NCI-H82 treated with DMSO at 0.1 percent for 48 hours (cell line): ENCODE measurements at regions not wholly inside any gene's neighbourhood (a gene's known extent, or its start where the extent isn't known, plus 50 kb on each side); places are given as distances from the start of the nearest gene placed in this dataset.
A peak's percentile ranks its signal among the peaks of the same experiment; 100 is the strongest.

ENCODE experiments used
- DNase-seq: peaks from one replicate; lab custom pipeline; 2025; ENCODE audit not compliant: unreplicated experiment; lab: John Stamatoyannopoulos, UW

GRCh38 chr4:18536428-18536827, 514.9 kb upstream of the LCORL start:
- DNase-seq: no peak

GRCh38 chr4:18535948-18536347, 514.4 kb upstream of the LCORL start:
- no peak for DNase-seq

DNA sequence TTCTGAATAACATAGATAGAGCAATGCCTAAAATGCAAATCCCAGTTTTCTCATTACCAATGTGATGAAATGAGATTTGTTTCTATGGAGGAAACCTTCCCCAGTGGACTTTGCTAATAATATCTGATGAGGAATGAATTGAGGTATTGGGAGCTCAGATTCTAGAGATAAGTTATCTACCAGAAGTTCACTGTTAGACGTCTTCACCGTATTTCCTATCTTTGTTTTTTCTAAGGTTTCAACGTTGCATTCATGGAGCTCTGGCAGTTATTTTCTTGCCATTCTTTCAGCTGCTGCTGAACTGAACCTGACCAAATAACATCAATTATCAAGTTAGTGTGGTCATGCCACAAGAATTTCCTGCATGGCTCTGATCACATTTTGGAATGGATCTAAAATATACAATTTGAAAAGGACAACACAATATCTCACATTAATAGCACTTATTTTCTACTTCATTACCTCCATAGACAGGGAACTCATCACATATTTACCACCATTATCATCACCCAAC, 511.8 kb upstream of the LCORL start:
- DNase-seq: no peak

DNA sequence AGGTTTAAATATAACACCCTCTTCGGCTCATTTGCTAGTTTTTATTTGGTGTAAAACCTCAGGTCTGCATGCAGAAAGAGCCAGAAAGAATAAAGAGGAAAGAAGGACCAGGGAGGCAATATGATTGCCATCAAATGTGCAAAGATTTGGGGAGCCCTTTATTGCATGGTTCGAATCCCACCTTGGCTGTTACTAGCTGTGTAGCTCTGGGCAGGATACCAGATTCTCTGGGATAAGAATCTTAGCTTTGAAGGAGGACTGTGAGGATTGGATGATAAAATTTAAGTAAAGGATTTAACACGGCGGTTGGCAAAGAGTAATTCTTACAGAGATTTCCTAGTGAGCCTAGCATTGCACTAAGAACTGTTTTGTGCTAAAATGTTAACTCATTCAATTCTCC, 510.2 kb upstream of the LCORL start:
- DNase-seq: no peak

GRCh38 chr4:18529482-18529881, 507.9 kb upstream of the LCORL start:
- no peak for DNase-seq

- DNase-seq: no peak
Measured at GRCh38 chr4:18524667-18525066, 503.1 kb upstream of the LCORL start.

DNA sequence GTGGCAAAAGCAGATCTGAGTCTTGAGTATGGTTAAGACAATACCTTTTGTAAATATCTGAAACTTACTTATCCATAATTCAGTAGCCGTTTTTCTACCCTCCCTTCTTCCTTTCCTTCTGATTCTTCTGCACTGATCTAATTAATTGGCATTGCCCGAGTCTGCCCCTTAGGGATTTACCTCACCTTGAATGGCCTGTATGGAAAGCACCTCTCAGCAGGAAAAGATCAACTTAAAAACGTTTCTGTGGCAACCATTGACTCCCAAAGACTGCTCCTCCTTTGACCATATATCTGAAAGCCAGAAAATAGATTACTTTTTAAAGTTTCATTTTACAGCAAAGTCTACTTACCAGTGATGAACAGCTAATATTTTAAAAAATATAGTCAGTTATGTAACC, 496.5 kb upstream of the LCORL start:
- DNase-seq: peak; percentile 1

- DNase-seq: no peak
Measured at GRCh38 chr4:18513861-18514260, 492.3 kb upstream of the LCORL start.

- DNase-seq: no peak
Measured at GRCh38 chr4:18512718-18513117, 491.2 kb upstream of the LCORL start.

DNA sequence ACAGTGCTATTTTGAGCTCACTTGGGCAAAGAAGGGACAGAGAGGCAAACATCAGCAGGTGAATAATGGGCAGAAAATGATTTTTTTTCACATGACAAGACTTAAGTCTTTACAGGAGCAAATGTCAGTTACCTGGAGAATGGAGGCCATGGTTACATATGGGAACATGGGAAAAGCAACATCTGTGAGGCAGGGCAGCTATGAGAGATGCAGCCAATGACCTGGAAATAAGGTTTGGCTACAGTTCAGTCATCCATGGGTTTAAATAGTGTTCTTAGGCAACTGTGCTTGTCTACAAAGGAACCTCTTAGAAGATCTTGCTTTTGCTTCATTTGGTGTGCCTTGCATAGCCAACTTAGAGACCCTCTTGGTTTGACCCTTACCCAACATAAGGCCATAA, 490.2 kb upstream of the LCORL start:
- no peak for DNase-seq

DNA sequence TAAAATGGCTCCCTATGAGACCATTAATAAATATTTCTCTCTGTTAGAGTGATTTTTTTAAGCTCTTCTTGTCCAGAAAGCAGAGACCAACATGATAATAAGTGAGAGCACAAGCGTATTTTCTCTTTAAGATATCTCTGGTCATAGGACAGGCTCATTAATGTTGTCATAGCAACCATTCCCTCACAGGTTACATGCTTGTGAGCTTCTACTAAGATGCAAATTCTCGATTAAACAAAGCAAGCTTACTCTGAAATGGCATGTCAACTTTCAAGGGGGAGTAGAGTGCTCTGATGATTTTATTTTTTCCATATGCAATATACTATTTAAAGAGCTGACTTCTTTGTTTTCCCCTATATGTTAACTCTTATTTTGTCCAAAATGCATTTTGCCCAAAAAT, 487.2 kb upstream of the LCORL start:
- DNase-seq: no peak

- no peak for DNase-seq
Measured at GRCh38 chr4:18480928-18481327, 459.4 kb upstream of the LCORL start.

- no peak for DNase-seq
Measured at GRCh38 chr4:18480342-18480741, 458.8 kb upstream of the LCORL start.

- DNase-seq: no peak
Measured at GRCh38 chr4:18479825-18480224, 458.3 kb upstream of the LCORL start.

DNA sequence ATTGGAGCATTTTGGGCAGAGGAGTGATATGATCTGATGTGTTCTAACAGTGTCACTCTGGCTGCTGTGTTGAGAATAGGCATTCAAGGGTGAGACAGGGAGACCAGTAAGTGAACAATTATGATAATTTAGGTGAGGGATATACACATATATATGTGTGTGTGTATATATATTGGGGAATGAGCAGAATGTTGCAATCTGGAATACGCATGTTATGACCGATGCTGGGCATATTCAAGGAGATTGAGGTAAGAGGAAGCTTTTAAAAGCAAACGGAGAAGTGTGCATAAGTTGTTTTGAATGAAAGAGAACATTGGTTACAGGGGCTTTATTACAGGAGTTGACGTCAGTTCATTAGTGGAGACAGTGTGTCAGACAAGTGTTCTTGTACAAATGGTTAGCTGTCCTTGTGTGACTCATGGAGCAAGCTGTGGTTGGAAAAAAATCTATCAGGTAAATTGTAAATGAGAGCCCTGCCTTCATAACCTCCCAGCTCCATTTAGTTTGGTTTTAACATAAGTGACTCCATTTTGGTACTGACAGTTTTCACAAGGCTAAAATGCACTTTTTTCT, 442.5 kb upstream of the LCORL start:
- no peak for DNase-seq

- no peak for DNase-seq
Measured at GRCh38 chr4:18458465-18458864, 436.9 kb upstream of the LCORL start.

DNA sequence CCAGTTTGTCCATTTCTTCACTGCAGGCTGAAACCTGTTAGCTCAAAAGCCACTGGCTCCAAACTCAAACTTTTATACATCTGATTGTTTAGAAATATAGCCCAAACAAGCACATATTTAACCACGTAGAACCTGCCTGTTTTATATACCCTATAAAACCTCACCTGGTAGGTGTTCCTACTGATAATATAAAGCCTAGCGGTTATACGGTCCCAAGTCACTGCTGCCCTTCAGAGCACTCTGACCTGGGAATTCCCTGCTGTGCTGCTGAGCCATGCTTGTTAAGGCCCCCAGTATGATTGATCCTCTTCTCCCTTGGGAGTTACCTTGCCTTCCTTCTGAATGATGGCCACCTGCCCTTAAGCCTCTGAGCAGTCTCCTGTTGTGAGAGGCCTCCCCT, 432.8 kb upstream of the LCORL start:
- DNase-seq: no peak

GRCh38 chr4:18445110-18445509, 423.6 kb upstream of the LCORL start:
- no peak for DNase-seq

DNA sequence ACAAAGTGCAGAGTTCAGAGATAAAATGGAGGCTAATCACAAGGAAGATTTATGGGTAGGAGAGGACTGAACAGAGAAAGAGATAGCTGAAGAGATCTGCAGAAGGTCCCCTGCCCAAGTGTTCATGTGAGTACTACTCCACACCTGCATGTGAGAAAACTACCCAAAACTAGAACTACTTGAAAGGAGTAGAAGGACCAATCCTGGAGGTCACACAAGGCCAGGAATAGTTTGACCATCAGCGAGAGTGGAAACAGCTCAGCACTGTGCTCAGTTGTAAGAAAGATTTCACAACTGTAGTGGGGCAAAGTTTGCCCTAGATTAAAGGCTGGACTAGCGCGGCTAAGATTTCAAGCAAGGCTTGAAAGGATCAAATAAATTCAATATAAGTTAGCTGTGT, 422.7 kb upstream of the LCORL start:
- no peak for DNase-seq

DNA sequence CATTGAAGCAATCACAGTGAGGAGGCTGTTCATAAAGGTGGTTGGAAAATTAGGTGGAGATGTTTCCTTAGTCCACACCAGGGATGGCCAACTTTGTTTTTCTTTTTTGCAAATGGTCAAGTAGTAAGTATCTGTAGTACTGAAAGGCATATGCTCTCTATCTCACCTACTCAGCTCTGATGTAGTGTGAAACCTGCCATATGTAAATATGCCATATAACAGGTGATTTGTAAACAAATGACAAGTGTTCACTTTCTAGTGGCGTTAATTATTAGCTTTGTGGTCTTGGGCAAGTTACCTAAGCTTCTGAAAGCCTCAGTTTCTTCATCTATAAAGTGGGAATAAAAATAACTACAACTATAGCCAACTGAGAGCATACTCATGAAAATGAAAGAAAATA, 421.4 kb upstream of the LCORL start:
- no peak for DNase-seq

- no peak for DNase-seq
Measured at GRCh38 chr4:18441676-18442075, 420.1 kb upstream of the LCORL start.

GRCh38 chr4:18441203-18441590, 419.6 kb upstream of the LCORL start:
- DNase-seq: no peak

GRCh38 chr4:18440527-18441202, 419.1 kb upstream of the LCORL start:
- DNase-seq: no peak
